GM12865 (cell line): ENCODE measurements at regions not wholly inside any gene's neighbourhood (a gene's known extent, or its start where the extent isn't known, plus 50 kb on each side); places are given as distances from the start of the nearest gene placed in this dataset.

ENCODE experiments used
- DNase-seq: peaks from one replicate; pipeline ENCODE4 v3.0.0; 2010; ENCODE audit warnings: low read depth
- H3K4me3 ChIP-seq: 2 replicates; pipeline ENCODE4 v1.5.1; 2011; ENCODE audit warnings: mild to moderate bottlenecking, low read depth, low read length, control low read depth
- CTCF ChIP-seq: IDR thresholded peaks from 2 replicates; pipeline ENCODE4 v1.5.1; 2011; ENCODE audit warnings: low read length, control low read depth, low read depth, inconsistent platforms; ENCODE audit not compliant: insufficient read depth; ENCODE audit errors: missing control alignments

GRCh38 chr6:147757291-147757690, 248.8 kb downstream of the SAMD5 start:
- H3K4me3 ChIP-seq = no peak overlapping the region
- no peak for DNase-seq
- no peak for TF ChIP-seq CTCF

GRCh38 chr6:147758303-147758702, 249.8 kb downstream of the SAMD5 start:
- TF ChIP-seq CTCF = no peak
- no peak overlapping the region for H3K4me3 ChIP-seq
- no peak for DNase-seq

- no peak for TF ChIP-seq CTCF
- no peak overlapping the region for H3K4me3 ChIP-seq
Measured at GRCh38 chr6:147759093-147759492, 250.6 kb downstream of the SAMD5 start.

GRCh38 chr6:147759536-147759935, 251.0 kb downstream of the SAMD5 start:
- TF ChIP-seq CTCF = no peak

More at GRCh38 chr6:147759093-147759492, 250.6 kb downstream of the SAMD5 start:
- no peak for DNase-seq

GRCh38 chr6:147765541-147765940, 257.1 kb downstream of the SAMD5 start:
- no peak overlapping the region for H3K4me3 ChIP-seq
- TF ChIP-seq CTCF = no peak
- DNase-seq = no peak

More at GRCh38 chr6:147759536-147759935, 251.0 kb downstream of the SAMD5 start:
- no peak overlapping the region for H3K4me3 ChIP-seq
- DNase-seq = no peak

GRCh38 chr6:147768969-147769368, 260.5 kb downstream of the SAMD5 start:
- H3K4me3 ChIP-seq = no peak overlapping the region
- DNase-seq = no peak
- no peak for TF ChIP-seq CTCF

- H3K4me3 ChIP-seq = no peak overlapping the region
- TF ChIP-seq CTCF = no peak
- DNase-seq = no peak
Measured at GRCh38 chr6:147769496-147770087, 261.1 kb downstream of the SAMD5 start.
